Trophoblast cell (in vitro differentiated cells and primary cell): ENCODE measurements at regions not wholly inside any gene's neighbourhood (a gene's known extent, or its start where the extent isn't known, plus 50 kb on each side); places are given as distances from the start of the nearest gene placed in this dataset.
"Not testable (repeated sequence)": the region's sequence is repeated elsewhere in the genome, so short reads cannot be mapped to it uniquely, and the experiment has no call there.

Experiments
- DNase-seq, 2 donors: peaks; one replicate each; pipeline ENCODE4 v3.0.0-alpha.2; 2016
- H2AFZ ChIP-seq: 2 replicates; pipeline ENCODE4 v1.6.1; 2013; ENCODE audit warnings: low read length, moderate library complexity, mild to moderate bottlenecking; ENCODE audit not compliant: insufficient read depth, poor library complexity
- H2AK5ac ChIP-seq: 2 replicates; pipeline ENCODE4 v1.6.1; 2013; ENCODE audit warnings: mild to moderate bottlenecking, low read length
- H2BK120ac ChIP-seq: 2 replicates; pipeline ENCODE4 v1.6.1; 2013; ENCODE audit warnings: low read length, mild to moderate bottlenecking, moderate library complexity; ENCODE audit not compliant: insufficient read depth, poor library complexity
- H2BK12ac ChIP-seq: 2 replicates; pipeline ENCODE4 v1.6.1; 2013; ENCODE audit warnings: mild to moderate bottlenecking, low read length, moderate library complexity
- H2BK5ac ChIP-seq: 2 replicates; pipeline ENCODE4 v1.6.1; 2013; ENCODE audit warnings: low read length, low read depth, moderate library complexity, mild to moderate bottlenecking; ENCODE audit not compliant: poor library complexity
- H3K14ac ChIP-seq: 2 replicates; pipeline ENCODE4 v1.6.1; 2013; ENCODE audit warnings: mild to moderate bottlenecking, low read length
- H3K18ac ChIP-seq: 2 replicates; pipeline ENCODE4 v1.6.1; 2013; ENCODE audit warnings: mild to moderate bottlenecking, low read length
- H3K23ac ChIP-seq: 2 replicates; pipeline ENCODE4 v1.6.1; 2013; ENCODE audit warnings: low read length
- H3K27ac ChIP-seq: 2 replicates; pipeline ENCODE4 v1.5.1; 2013; ENCODE audit warnings: low read depth, mild to moderate bottlenecking, inconsistent platforms, low read length, moderate library complexity
- H3K27me3 ChIP-seq: 2 replicates; pipeline ENCODE4 v1.6.1; 2013; ENCODE audit warnings: inconsistent platforms, mild to moderate bottlenecking, low read length, moderate library complexity; ENCODE audit not compliant: insufficient read depth
- H3K36me3 ChIP-seq, 2 experiments: 1 replicate in 1 of 2; 2 replicates in 1 of 2; pipeline ENCODE4 v1.6.1; 2013; ENCODE audit warnings: low read length in 2 of 2, mild to moderate bottlenecking in 2 of 2, moderate library complexity in 1 of 2; ENCODE audit not compliant: insufficient read depth in 2 of 2, control insufficient read depth in 1 of 2
- H3K4ac ChIP-seq: 2 replicates; pipeline ENCODE4 v1.6.1; 2013; ENCODE audit warnings: low read depth, mild to moderate bottlenecking, low read length, moderate library complexity
- H3K4me1 ChIP-seq, 2 experiments: 1 replicate in 1 of 2; 2 replicates in 1 of 2; pipeline ENCODE4 v1.6.1; 2013; ENCODE audit warnings: low read length in 2 of 2, mild to moderate bottlenecking in 2 of 2, moderate library complexity in 1 of 2; ENCODE audit not compliant: insufficient read depth in 2 of 2, control insufficient read depth in 1 of 2
- H3K4me2 ChIP-seq: 2 replicates; pipeline ENCODE4 v1.6.1; 2013; ENCODE audit warnings: inconsistent platforms, mild to moderate bottlenecking, low read length, moderate library complexity
- H3K4me3 ChIP-seq: 2 replicates; pipeline ENCODE4 v1.5.1; 2013; ENCODE audit warnings: mild to moderate bottlenecking, low read depth, low read length, inconsistent platforms
- H3K79me1 ChIP-seq: one replicate; pipeline ENCODE4 v1.6.1; 2013; ENCODE audit warnings: low read length
- H3K79me2 ChIP-seq: 2 replicates; pipeline ENCODE4 v1.6.1; 2013; ENCODE audit warnings: low read length, mild to moderate bottlenecking; ENCODE audit not compliant: control insufficient read depth, insufficient read depth, poor library complexity
- H3K9ac ChIP-seq: 2 replicates; pipeline ENCODE4 v1.6.1; 2013; ENCODE audit warnings: mild to moderate bottlenecking, low read length
- H3K9me3 ChIP-seq: 2 replicates; pipeline ENCODE4 v1.6.1; 2013; ENCODE audit warnings: low read depth, mild to moderate bottlenecking, control low read depth, inconsistent platforms, low read length; ENCODE audit not compliant: insufficient read depth
- H4K12ac ChIP-seq: 2 replicates; pipeline ENCODE4 v1.6.1; 2013; ENCODE audit warnings: low read depth, mild to moderate bottlenecking, low read length, moderate library complexity
- H4K8ac ChIP-seq: 2 replicates; pipeline ENCODE4 v1.6.1; 2013; ENCODE audit warnings: low read depth, mild to moderate bottlenecking, low read length, moderate library complexity
- H4K91ac ChIP-seq: one replicate; pipeline ENCODE4 v1.6.1; 2013; ENCODE audit warnings: low read depth, mild to moderate bottlenecking, low read length, moderate library complexity
- WGBS: extraction: QIAGEN DNeasy Blood & Tissue Kit; methylation state at CpG from one replicate; pipeline ENCODE4 v1.1.7; 2013; ENCODE audit warnings: missing lambda C conversion rate; ENCODE audit not compliant: insufficient read length, insufficient coverage; ENCODE audit errors: extremely low coverage; 5-methylcytosine and 5-hydroxymethylcytosine counted together

GRCh38 chr2:12624905-12625598 lies 91.7 kb upstream of the TRIB2 start:
- Histone ChIP-seq H4K91ac (no peak overlapping the region), H3K36me3 (no peaks in the 10 kb centered on the region), H2AK5ac (no peak overlapping the region), H2AFZ (no peak overlapping the region), H3K23ac (no peak overlapping the region), H4K8ac (no peak overlapping the region), H3K4me1 (no peaks in the 10 kb centered on the region), H3K9ac (no peak overlapping the region), H2BK120ac (no peak overlapping the region), H3K9me3 (no peaks in the 10 kb centered on the region), H3K27ac (no peak overlapping the region), H2BK5ac (no peak overlapping the region), H3K18ac (no peak overlapping the region), H3K79me1 (no peaks in the 10 kb centered on the region), H3K14ac (no peak overlapping the region), H4K12ac (no peak overlapping the region), H2BK12ac (no peak overlapping the region), H3K4me3 (no peak overlapping the region), H3K4ac (no peak overlapping the region), H3K27me3 (no peaks in the 10 kb centered on the region), H3K79me2 (no peaks in the 10 kb centered on the region), H3K4me2 (no peak overlapping the region)
- DNase-seq: no peak
- no CpG with 5 or more reads among the region's 5 CpGs for WGBS

GRCh38 chr2:12628541-12628940 lies 88.2 kb upstream of the TRIB2 start:
- H3K4me3 ChIP-seq, H2BK12ac ChIP-seq, H3K9ac ChIP-seq, H4K12ac ChIP-seq, H4K91ac ChIP-seq, H2AFZ ChIP-seq, H3K79me2 ChIP-seq, H3K27ac ChIP-seq, H3K18ac ChIP-seq, H2AK5ac ChIP-seq, H3K79me1 ChIP-seq, H3K36me3 ChIP-seq, H2BK5ac ChIP-seq, H3K23ac ChIP-seq, H3K9me3 ChIP-seq, H3K27me3 ChIP-seq, H3K4me1 ChIP-seq, H3K4ac ChIP-seq, H3K14ac ChIP-seq, H4K8ac ChIP-seq, DNase-seq, H3K4me2 ChIP-seq, H2BK120ac ChIP-seq: not testable (repeated sequence)
- WGBS: no CpG with 5 or more reads among the region's 8 CpGs

- Histone ChIP-seq H4K8ac (no peak overlapping the region), H3K18ac (no peak overlapping the region), H3K4me1 (no peaks in the 10 kb centered on the region), H3K79me1 (no peaks in the 10 kb centered on the region), H2BK12ac (no peak overlapping the region), H3K9ac (no peak overlapping the region), H3K27ac (no peak overlapping the region), H4K12ac (no peak overlapping the region), H4K91ac (no peak overlapping the region), H3K4me2 (no peak overlapping the region), H3K4me3 (no peak overlapping the region), H3K14ac (no peak overlapping the region), H2BK5ac (no peak overlapping the region), H3K36me3 (no peaks in the 10 kb centered on the region), H2BK120ac (no peak overlapping the region), H2AFZ (no peak overlapping the region), H3K27me3 (no peaks in the 10 kb centered on the region), H3K23ac (no peak overlapping the region), H3K4ac (no peak overlapping the region), H3K9me3 (no peaks in the 10 kb centered on the region), H3K79me2 (no peaks in the 10 kb centered on the region), H2AK5ac (no peak overlapping the region)
- no peak for DNase-seq
- WGBS: no CpG with 5 or more reads among the region's 1 CpG
Observed at GRCh38 chr2:12636837-12637581, 79.7 kb upstream of the TRIB2 start.

- no peak overlapping the region for H2BK120ac ChIP-seq
- no CpG with 5 or more reads among the region's 1 CpG for WGBS
- no peak overlapping the region for H3K4me2 ChIP-seq
- no peaks in the 10 kb centered on the region for H3K79me1 ChIP-seq
- H3K27ac ChIP-seq: no peak overlapping the region
- peaks cover 4 to 5% of the 10 kb centered on the region in 2 experiments for H3K4me1 ChIP-seq
- no peaks in the 10 kb centered on the region for H3K79me2 ChIP-seq
- no peak overlapping the region for H2AFZ ChIP-seq
- DNase-seq: no peak
- H3K9ac ChIP-seq: no peak overlapping the region
- no peak overlapping the region for H2BK12ac ChIP-seq
- no peak overlapping the region for H3K18ac ChIP-seq
- no peaks in the 10 kb centered on the region for H3K9me3 ChIP-seq
- no peak overlapping the region for H4K8ac ChIP-seq
- no peak overlapping the region for H3K23ac ChIP-seq
- H2AK5ac ChIP-seq: no peak overlapping the region
- H3K27me3 ChIP-seq: no peaks in the 10 kb centered on the region
- no peak overlapping the region for H4K91ac ChIP-seq
- H4K12ac ChIP-seq: no peak overlapping the region
- H3K4ac ChIP-seq: no peak overlapping the region
- no peaks in the 10 kb centered on the region for H3K36me3 ChIP-seq
- H3K4me3 ChIP-seq: no peak overlapping the region
- no peak overlapping the region for H3K14ac ChIP-seq
- no peak overlapping the region for H2BK5ac ChIP-seq
Observed at GRCh38 chr2:12637754-12638153, 79.0 kb upstream of the TRIB2 start.
